Erythroblast (primary cell): ENCODE measurements at regions not wholly inside any gene's neighbourhood (a gene's known extent, or its start where the extent isn't known, plus 50 kb on each side); places are given as distances from the start of the nearest gene placed in this dataset.
A peak's percentile ranks its signal among the peaks of the same experiment; 100 is the strongest.

Experiments used
- DNase-seq, 2 experiments: peaks; one replicate each; lab custom pipeline; 2025; lab: John Stamatoyannopoulos, UW
- GATA1 ChIP-seq: IDR thresholded peaks from 2 replicates; pipeline ENCODE4 v1.6.1; 2011; ENCODE audit warnings: low read depth, mild to moderate bottlenecking, control low read depth, low read length, moderate library complexity
- POLR2A ChIP-seq: IDR thresholded peaks from 2 replicates; pipeline ENCODE4 v1.6.1; 2011; ENCODE audit warnings: mild to moderate bottlenecking, low read length

DNA sequence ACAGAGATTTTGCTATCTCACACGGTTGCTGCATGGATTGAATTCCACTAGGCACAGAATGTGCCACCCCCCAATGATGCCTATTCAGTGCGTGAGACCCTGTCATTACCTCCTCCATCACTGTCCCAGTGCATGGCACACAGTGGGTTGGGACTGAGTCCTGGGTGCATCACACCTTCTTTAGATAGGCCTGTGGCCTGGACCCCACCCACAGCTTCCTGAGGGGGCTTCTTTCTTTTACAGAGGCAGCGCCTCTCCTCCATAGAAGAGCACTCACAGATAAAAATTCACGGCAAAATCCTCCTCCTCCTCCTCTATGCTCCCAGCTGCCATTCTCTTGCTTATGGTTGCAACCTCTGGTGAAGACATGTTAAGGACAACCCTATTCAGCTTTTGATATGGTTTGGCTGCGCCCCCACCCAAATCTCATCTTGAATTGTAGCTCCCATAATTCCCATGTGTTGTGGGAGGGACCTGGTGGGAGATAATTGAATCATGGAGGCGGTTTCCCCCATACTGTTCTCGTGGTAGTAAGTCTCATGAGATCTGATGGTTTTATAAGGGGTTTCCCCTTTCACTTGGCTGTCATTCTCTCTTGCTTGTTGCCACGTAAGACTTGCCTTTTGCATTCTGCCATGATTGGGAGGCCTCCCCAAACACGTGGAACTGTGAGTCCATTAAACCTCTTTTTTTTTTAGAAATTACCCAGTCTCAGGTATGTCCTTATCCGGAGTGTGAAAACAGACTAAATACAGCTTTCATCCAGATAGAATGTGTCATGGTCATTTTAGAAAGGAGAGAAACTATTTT lies 147.6 kb downstream of the KLF13 start:
- no peak for DNase-seq
- TF ChIP-seq GATA1 (no peak), POLR2A (no peak)

GRCh38 chr15:31476236-31476810 lies 149.7 kb downstream of the KLF13 start:
- TF ChIP-seq GATA1, result no peak
- no peak for TF ChIP-seq POLR2A

DNA sequence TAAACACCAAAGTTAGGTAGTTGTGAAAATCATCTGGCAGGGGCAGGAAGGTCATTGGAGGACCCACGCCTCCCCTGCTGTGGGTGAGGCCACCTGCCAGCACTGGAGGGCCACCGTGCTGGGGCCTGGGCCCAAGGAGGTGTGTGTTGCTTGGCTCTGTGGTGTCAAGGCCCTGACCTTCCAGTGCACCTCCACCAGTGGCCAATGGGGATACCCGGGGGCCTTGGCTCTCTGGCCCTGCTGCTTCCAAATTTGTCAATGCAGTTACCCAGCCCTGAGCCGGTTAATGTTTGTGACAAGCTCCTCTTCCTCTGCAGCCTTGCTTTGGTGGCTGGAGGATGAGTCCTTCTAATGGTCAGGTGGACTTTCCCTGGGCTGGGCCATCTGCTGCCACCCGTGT lies 150.2 kb downstream of the KLF13 start:
- no peak for TF ChIP-seq GATA1
- no peak for TF ChIP-seq POLR2A
- DNase-seq, result no peak

More at GRCh38 chr15:31476236-31476810, 149.7 kb downstream of the KLF13 start:
- no peak for DNase-seq

GRCh38 chr15:31477301-31477700 lies 150.7 kb downstream of the KLF13 start:
- no peak for DNase-seq
- TF ChIP-seq GATA1 (no peak), POLR2A (no peak)

- DNase-seq, result no peak
- TF ChIP-seq GATA1 (no peak), POLR2A (no peak)
Measured at GRCh38 chr15:31477851-31478701, 151.4 kb downstream of the KLF13 start.

- DNase-seq, result no peak
- no peak for TF ChIP-seq POLR2A
- TF ChIP-seq GATA1, result no peak
Measured at GRCh38 chr15:31478702-31479221, 152.1 kb downstream of the KLF13 start.

- no peak for DNase-seq
- no peak for TF ChIP-seq POLR2A
- no peak for TF ChIP-seq GATA1
Measured at GRCh38 chr15:31480356-31481025, 153.9 kb downstream of the KLF13 start.

DNA sequence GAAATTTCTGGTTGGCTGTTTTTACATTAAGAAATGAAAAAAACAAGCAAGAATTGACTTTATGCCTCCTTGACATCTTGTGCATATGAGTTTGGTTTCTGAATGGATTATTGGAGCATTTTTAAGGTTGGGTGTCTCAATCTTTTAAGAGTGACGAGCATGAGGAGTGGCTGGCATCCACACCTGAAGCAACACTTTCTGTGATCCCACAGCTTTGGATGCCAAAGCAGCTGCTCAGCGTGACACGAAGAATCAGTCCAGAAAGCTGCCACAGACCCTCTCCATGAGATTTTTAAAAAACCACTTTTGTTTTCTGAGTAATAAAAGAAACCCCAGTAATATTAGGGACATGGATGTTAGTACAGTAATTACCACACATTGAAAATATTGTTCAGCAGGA lies 154.5 kb downstream of the KLF13 start:
- TF ChIP-seq POLR2A, result no peak
- TF ChIP-seq GATA1, result no peak
- DNase-seq, result no peak

GRCh38 chr15:31482122-31482922 lies 155.7 kb downstream of the KLF13 start:
- DNase-seq, result no peak
- no peak for TF ChIP-seq GATA1
- TF ChIP-seq POLR2A, result no peak

- DNase-seq, result peak; percentile 27 to 54
- TF ChIP-seq POLR2A (no peak), GATA1 (no peak)
Measured at GRCh38 chr15:31483053-31483985, 156.7 kb downstream of the KLF13 start.
